Esophagus muscularis mucosa (tissue), 4 donors: ENCODE measurements at regions not wholly inside any gene's neighbourhood (a gene's known extent, or its start where the extent isn't known, plus 50 kb on each side); places are given as distances from the start of the nearest gene placed in this dataset.

Experiments
- DNase-seq: peaks from one replicate; pipeline ENCODE4 v3.0.0-alpha.2; 2017; ENCODE audit errors: extremely low spot score
- H3K27ac ChIP-seq, 4 donors: fragments of 200-600 bp; sonication (generic); replicated peaks in 1 of 4; 1 replicate in 3 of 4; 2 replicates in 1 of 4; pipeline ENCODE4 v1.5.1; 2016 to 2019; ENCODE audit warnings: mild to moderate bottlenecking in 1 of 4
- H3K27me3 ChIP-seq, 4 donors: fragments of 200-600 bp; sonication (generic); one replicate each; pipeline versions ENCODE4 v1.5.1 to v1.6.0; 2016 to 2019
- H3K36me3 ChIP-seq, 4 donors: fragments of 200-600 bp; sonication (generic); one replicate each; pipeline ENCODE4 v1.5.1; 2016 to 2019
- H3K4me1 ChIP-seq, 4 donors: fragments of 200-600 bp; sonication (generic); one replicate each; pipeline ENCODE4 v1.5.1; 2016 to 2019
- H3K4me3 ChIP-seq, 4 donors: fragments of 200-600 bp; sonication (generic); 1 replicate in 2 of 4; 2 replicates in 2 of 4; pipeline ENCODE4 v1.5.1; 2016 to 2019; ENCODE audit warnings: mild to moderate bottlenecking in 4 of 4, moderate library complexity in 1 of 4
- H3K9me3 ChIP-seq, 4 donors: fragments of 200-600 bp; sonication (generic); 1 replicate in 3 of 4; 2 replicates in 1 of 4; pipeline ENCODE4 v1.5.1; 2016 to 2019
- EP300 ChIP-seq: sonication (generic); formaldehyde crosslinking; IDR thresholded peaks from one replicate; pipeline ENCODE4 v1.6.1; 2017; ENCODE audit warnings: antibody characterized with exemption
- POLR2A ChIP-seq: fragments of 450-650 bp; IDR thresholded peaks from one replicate; pipeline ENCODE4 v1.6.1; 2017; ENCODE audit warnings: antibody characterized with exemption, moderate library complexity, mild to moderate bottlenecking, low read depth
- POLR2AphosphoS5 ChIP-seq, 2 donors: sonication (generic); formaldehyde crosslinking; IDR thresholded peaks; one replicate each; pipeline ENCODE4 v1.6.1; 2017; ENCODE audit warnings: antibody characterized with exemption in 2 of 2
- WGBS: methylation state at CpG from one replicate; pipeline ENCODE4 v1.1.5; 2018; 5-methylcytosine and 5-hydroxymethylcytosine counted together
- intact Hi-C: fragments of 100-400 bp; cut with DNase I; formaldehyde crosslinking; loops from one replicate; pipeline ENCODE4 v1.15.1; 2023
- TF ChIP-seq, protein P1 (sequence below), 3 experiments: fragments of 200-600 bp in 2 of 3; fragments of 450-650 bp in 1 of 3; sonication (generic) in 2 of 3; IDR thresholded peaks; one replicate each; pipeline ENCODE4 v1.5.1; 2017 to 2019; ENCODE audit warnings: antibody characterized with exemption in 3 of 3, mild to moderate bottlenecking in 2 of 3, moderate library complexity in 1 of 3

DNA sequence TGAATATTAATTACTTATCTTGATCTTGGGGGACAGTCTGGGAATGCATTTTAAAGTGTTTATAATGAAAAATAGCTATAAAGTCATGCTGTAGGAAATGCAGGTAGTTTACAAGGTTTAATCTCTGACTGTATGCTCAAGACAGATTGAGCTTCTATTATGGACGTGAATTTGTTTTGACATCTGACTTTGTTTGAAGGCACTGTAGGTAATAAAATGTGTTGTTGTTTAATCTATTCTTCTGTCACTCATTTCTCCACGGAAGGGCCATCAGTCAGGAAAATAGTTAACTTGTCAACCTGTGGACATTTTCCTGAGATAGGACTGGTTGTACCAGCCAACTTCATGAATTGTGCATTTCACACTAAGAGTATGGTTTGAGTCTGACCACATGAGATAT, 893.1 kb upstream of the SLITRK6 start:
- DNase-seq: no peak
- Histone ChIP-seq H3K4me1 (no peaks in the 10 kb centered on the region), H3K4me3 (no peak overlapping the region), H3K36me3 (no peaks in the 10 kb centered on the region), H3K27me3 (no peaks in the 10 kb centered on the region), H3K27ac (no peak overlapping the region), H3K9me3 (no peaks in the 10 kb centered on the region)
- 70% methylated on average over 2 of the region's 2 CpGs for WGBS
- intact Hi-C loops: no loop called here
- TF ChIP-seq POLR2AphosphoS5 (IDR thresholded peaks at IDR 0.05) (no peak), EP300 (no peak), POLR2A (no peak)
- TF ChIP-seq, protein P1, sequence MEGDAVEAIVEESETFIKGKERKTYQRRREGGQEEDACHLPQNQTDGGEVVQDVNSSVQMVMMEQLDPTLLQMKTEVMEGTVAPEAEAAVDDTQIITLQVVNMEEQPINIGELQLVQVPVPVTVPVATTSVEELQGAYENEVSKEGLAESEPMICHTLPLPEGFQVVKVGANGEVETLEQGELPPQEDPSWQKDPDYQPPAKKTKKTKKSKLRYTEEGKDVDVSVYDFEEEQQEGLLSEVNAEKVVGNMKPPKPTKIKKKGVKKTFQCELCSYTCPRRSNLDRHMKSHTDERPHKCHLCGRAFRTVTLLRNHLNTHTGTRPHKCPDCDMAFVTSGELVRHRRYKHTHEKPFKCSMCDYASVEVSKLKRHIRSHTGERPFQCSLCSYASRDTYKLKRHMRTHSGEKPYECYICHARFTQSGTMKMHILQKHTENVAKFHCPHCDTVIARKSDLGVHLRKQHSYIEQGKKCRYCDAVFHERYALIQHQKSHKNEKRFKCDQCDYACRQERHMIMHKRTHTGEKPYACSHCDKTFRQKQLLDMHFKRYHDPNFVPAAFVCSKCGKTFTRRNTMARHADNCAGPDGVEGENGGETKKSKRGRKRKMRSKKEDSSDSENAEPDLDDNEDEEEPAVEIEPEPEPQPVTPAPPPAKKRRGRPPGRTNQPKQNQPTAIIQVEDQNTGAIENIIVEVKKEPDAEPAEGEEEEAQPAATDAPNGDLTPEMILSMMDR (IDR thresholded peaks at IDR 0.05): no peak

DNA sequence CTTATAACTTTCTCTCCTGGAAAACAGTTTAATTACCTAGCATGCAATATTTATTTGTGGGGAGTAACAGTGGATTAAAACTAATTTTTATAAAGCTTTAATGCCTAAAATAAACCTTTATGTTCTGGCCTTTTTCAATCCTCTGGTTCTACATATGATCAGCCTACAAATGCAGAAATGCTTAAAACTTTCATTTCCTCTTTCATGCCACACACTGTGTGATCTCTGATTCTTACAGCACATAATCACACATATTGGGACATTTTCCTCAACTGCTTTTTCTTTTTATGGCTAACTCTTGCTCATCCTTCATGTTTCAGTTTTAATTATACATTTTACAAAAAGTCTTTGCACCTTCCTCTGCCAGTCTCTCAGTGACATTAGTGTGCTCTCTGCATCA, 910.8 kb upstream of the SLITRK6 start:
- Histone ChIP-seq H3K4me1 (no peaks in the 10 kb centered on the region), H3K27ac (no peak overlapping the region), H3K27me3 (no peaks in the 10 kb centered on the region), H3K36me3 (no peaks in the 10 kb centered on the region), H3K4me3 (no peak overlapping the region), H3K9me3 (peaks cover 0 to 8% (median 0%) of the 10 kb centered on the region in 4 donors)
- TF ChIP-seq POLR2AphosphoS5 (IDR thresholded peaks at IDR 0.05): no peak
- TF ChIP-seq, protein P1 (IDR thresholded peaks at IDR 0.05): no peak
- intact Hi-C loops: no loop called here
- no peak for DNase-seq

DNA sequence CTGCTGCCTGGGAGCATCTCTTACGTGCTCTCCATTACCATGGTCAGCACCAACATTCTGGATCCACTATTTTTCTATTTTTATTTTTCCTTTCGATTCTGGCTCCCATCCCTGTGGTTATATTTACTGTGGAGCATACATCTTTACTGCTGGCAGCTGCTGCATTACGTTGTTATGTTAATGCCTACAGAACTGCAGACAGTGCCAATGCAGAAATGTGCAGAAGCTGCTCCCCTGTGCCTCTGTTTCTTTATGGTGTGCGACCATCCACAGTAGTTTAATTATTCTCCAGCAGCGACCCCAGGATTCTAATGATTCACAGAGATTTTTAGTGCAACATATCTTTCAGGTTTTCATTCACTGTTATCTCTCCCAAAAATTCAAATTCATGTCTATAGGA, 911.7 kb upstream of the SLITRK6 start:
- Histone ChIP-seq H3K9me3 (peaks cover 0 to 1% (median 0%) of the 10 kb centered on the region in 4 donors), H3K27ac (no peak overlapping the region), H3K4me3 (no peak overlapping the region), H3K36me3 (no peaks in the 10 kb centered on the region), H3K4me1 (no peaks in the 10 kb centered on the region), H3K27me3 (no peaks in the 10 kb centered on the region)
- no peak for DNase-seq
- TF ChIP-seq POLR2AphosphoS5 (IDR thresholded peaks at IDR 0.05) (no peak), POLR2A (no peak), EP300 (no peak)
- TF ChIP-seq, protein P1 (IDR thresholded peaks at IDR 0.05): no peak
- WGBS: 62% methylated on average over 5 of the region's 5 CpGs
- intact Hi-C loops: no loop called here

DNA sequence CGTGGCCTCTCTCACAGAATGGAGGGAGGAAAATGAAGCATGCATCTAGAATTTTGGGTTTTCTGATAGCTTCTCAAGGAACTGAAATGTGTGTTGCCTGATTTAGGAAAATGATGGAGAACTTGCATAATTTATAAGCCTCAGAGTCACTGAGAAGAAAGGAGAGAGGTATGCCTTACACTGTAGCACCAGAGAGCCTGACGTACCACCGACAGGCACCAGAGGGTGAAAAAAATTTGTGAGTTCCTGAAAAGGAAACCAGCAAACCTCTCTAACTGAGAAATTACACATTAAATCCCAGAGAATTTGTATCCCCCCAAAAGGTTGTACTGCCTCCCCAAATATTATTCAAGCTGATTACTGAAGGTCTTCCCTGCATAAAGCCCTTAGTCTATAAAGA, 915.3 kb upstream of the SLITRK6 start:
- H3K27ac ChIP-seq: no peak overlapping the region
- no peaks in the 10 kb centered on the region for H3K27me3 ChIP-seq
- intact Hi-C loops: no loop called here
- no peaks in the 10 kb centered on the region for H3K9me3 ChIP-seq
- H3K36me3 ChIP-seq: no peaks in the 10 kb centered on the region
- H3K4me3 ChIP-seq: no peak overlapping the region
- no peaks in the 10 kb centered on the region for H3K4me1 ChIP-seq
- no peak for TF ChIP-seq EP300
- TF ChIP-seq, protein P1 (IDR thresholded peaks at IDR 0.05): no peak
- no peak for TF ChIP-seq POLR2A
- no peak for TF ChIP-seq POLR2AphosphoS5 (IDR thresholded peaks at IDR 0.05)
- DNase-seq: no peak
- WGBS: 74% methylated on average over 3 of the region's 3 CpGs

DNA sequence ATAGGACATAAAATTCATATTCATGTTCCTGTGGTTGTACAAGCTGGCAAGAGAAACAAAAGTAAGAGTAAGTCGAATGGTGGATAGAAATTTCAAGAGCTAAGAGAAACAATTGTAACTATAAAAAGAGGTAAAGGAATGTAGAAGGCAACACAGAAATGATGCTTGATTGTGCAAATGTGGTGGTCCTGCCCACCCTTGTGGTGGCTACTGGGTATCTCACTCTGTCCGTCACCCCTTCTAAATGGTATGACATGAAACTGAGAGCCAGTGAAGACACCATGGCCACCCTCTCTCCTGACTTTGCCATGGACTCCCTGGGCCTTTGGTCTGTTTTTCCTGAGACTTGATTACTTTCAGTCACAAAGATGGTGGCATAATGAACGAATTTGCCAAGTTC, 925.9 kb upstream of the SLITRK6 start:
- Histone ChIP-seq H3K4me1 (no peaks in the 10 kb centered on the region), H3K9me3 (no peaks in the 10 kb centered on the region), H3K27ac (no peak overlapping the region), H3K27me3 (no peaks in the 10 kb centered on the region), H3K4me3 (no peak overlapping the region), H3K36me3 (no peaks in the 10 kb centered on the region)
- no peak for DNase-seq
- TF ChIP-seq EP300 (no peak), POLR2AphosphoS5 (IDR thresholded peaks at IDR 0.05) (no peak), POLR2A (no peak)
- TF ChIP-seq, protein P1 (IDR thresholded peaks at IDR 0.05): no peak
- intact Hi-C loops: no loop called here
- WGBS: 54% methylated on average over 3 of the region's 3 CpGs
